ENCODE measurements at regions not wholly inside any gene's neighbourhood (a gene's known extent, or its start where the extent isn't known, plus 50 kb on each side); places are given as distances from the start of the nearest gene placed in this dataset.
"Not testable (repeated sequence)": the region's sequence is repeated elsewhere in the genome, so short reads cannot be mapped to it uniquely, and the experiment has no call there.

- no peak for DNase-seq
Observed at GRCh38 chr12:67046062-67046461, 223.1 kb upstream of the CAND1 start.

DNA sequence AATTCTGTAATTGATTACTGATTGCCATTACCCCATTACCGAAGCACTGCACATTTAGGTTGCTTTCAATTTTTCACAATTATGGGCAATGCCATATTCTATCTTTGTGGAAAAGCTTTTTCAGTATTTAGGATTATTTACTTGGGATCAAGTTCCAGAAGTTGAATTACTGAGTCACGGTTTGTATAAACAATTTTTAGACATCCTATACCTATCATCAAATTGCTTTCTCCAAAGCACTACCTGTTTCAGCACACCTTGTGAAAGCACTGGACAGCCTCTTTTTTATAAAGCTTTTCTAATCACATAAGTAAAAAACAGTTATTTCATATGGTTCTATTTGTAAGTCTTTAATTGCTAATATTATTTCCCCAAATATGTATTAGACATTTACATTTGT is 221.5 kb upstream of the CAND1 start:
- no peak for DNase-seq

DNA sequence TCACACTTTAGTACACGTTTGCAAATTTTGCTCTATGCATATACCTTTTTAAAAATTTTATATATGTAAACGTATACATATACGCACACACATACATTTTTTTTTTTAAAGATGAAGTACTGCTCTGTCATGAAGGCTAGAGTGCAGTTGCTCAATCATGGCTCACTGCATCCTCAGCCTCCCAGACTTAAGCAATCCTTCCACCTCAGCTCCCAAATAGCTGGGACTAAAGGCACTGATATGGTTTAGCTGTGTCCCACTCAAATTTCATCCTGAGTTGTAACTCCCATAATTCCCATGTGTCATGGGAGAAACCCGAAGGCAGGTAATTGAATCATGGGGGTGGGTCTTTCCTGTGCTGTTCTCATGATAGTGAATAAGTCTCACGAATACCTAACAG is 220.8 kb upstream of the CAND1 start:
- DNase-seq, result no peak

- DNase-seq, result not testable (repeated sequence)
Observed at GRCh38 chr12:67049199-67049598, 220.0 kb upstream of the CAND1 start.

- DNase-seq, result no peak
Observed at GRCh38 chr12:67052981-67053380, 216.2 kb upstream of the CAND1 start.

DNA sequence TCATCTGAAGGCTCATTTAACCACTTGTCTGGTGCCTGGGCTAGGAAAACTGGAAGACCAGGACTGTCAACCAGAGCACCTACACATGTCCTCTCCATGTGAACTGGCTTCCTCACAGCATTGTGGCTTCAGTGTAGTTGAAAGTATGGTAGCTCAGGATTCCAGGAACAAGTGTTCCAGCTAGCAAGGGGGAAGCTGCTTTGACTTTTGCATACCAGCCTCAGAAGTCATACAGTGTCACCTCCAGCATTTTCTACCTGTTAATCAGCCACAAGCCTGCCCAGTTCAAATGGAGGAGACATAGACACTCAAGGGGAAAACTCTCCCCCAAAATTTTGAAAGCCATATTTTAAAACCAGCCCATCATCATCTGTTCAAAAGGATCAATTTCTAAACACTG is 212.8 kb upstream of the CAND1 start:
- no peak for DNase-seq

DNA sequence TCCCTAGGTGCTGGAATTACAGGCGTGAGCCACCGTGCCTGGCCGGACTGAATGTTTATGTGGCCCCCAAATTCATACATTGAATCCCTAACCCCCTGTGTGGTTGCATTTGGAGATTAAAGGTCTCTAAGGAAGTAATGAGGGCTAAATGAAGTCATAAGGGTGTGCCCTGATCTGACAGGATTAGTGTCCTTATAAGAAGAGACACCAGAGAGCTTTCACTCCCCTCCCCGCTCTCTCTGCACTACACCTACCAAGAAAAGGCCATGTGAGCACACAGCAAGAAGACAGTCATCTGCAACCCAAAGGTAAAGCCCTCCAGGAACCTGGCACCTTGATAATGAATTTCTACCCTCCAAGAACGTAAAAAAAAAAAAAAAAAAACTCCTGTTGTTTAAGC is 212.1 kb upstream of the CAND1 start:
- DNase-seq, result no peak

DNA sequence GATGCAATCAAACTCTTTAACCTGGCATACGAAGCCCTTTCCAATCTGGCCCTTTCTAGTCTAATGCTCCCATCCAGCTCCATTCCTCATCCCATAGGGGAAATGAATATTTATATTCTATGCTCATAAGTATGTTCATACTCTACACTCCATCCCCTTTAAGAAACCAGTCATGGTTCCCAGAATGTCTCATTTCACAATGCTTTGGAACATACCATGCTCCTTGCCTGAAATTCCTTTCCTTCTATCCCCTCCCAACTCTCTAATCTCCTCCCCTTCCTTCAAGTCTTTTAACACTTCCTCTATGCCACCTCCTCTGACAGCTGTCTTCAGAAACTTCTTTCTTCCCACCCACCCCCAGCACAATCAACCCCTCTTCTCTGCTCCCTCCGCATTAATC is 207.0 kb upstream of the CAND1 start:
- DNase-seq, result no peak

GRCh38 chr12:67067453-67068203 is 201.5 kb upstream of the CAND1 start:
- no peak for DNase-seq

GRCh38 chr12:67068204-67068731 is 200.9 kb upstream of the CAND1 start:
- DNase-seq, result no peak

DNA sequence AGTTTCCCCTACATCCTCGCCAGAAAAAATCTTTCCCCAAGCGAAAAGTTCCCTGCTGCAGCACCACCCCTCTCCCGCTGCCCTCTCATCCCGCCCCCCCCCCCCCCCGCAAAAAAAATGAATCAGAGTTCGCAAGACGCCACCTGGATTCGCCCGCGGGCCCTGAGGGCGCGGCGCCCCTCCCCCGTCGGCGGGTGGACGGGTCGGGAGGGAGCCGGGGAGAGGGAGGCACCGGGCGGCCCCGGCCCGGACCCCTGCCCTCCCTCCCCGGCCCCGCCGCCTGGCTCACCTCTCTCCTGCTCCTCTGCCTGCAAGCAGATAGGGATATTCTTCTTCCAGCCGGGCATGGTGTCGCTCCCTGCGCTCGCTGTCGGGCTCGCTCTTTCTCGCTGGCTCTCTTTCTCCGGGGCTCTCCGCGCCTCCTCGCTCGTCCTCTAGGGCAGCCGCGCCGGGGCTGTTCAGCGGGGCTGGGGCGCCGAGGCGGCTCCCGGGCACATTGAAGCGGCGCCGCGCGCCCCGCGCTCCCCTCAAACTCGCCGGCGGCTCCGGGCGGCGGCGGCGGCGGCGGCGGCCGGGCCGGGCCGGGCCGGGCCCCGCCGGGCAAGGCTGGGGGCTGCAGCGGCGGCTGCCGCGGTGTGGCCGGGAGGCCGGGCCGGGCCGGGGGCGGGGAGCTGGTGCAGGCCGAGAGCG is 200.3 kb upstream of the CAND1 start:
- DNase-seq, result peak; percentile 34

DNA sequence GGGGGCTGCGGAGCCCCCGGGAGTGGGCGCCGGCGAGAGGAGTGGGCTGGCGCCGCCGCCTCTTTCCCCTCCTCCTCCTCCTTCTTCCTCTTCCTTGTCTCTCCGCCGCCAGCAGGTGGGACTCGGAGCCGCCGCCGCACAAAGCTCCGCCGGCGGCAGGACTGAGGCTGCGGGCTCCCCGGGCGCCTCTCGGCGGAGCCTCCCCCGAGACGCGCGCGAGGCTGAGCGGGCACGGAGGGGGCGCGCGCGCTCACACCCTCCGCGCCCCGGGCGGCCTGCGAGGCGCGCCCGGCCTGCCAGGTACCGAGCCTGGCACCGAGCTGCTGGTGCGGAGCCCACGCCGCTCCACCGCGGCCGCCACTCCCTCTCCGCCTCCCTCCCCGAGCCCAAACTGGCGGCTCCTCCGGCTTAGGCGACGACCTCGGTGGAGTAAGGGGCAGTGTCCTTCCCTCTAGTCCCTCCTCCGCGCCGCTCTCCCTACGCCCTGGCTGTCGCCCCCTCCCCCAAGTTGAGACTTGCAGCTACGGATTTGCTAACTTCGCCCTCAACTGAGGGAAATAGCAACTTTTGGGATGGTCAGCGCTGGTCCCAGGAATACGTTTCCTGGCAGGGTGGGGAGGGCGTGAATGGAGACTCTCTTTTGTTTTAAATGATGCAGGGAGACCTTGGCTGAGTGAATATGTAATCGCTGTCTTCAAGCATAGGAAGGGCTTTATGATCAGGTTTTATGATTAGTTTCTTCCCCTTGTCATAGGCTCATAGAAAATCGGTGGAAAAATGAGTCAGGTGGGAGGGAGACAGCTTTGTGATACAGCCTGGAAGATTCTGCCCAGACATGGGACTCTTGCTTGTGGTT is 199.5 kb upstream of the CAND1 start:
- peak; percentile 22 for DNase-seq

DNA sequence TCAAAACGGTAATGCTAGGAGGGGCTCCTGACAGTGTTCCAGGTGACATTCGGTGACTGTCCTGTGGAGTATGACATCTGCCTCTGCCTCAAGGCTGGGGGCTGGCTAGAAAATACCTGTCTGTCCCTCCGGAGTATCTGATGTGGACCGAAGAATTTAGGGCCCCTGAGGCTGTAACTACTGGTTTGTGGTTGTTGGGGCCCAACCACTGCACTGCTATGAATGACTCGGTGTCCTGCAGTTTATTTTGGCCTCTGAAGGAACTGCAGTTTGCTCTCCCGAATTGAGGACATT is 198.9 kb upstream of the CAND1 start:
- no peak for DNase-seq

DNA sequence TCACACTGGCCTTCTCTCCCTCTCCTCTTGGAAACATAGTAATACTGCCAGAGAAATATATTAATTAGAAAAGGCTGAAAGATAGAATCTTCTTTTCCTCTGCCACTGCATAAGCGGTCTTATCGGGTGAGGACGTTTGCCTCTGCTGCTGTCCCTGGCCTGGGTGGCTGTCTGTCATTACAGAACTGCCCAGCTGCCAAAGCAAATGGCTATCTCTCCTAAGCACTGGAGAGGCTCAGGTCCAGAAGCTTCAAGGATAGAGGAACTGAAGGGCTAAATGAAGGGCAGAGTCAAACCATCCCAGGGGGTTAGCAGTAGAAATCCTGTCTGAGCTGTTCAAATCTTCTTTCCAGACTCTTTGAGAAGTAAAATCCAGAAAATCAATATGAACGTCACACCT is 198.6 kb upstream of the CAND1 start:
- no peak for DNase-seq

DNA sequence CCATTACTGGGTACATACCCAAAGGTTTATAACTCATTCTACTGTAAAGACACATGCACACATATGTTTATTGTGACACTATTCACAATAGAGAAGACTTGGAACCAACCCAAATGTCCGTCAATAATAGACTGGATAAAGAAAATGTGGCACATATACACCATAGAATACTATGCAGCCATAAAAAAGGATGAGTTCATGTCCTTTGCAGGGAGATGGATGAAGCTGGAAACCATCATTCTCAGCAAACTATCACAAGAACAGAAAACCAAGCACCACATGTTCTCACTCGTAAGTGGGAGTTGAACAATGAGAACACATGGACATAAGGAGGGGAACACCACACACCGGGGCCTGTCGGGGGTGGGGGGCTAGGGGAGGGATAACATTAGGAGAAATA is 196.9 kb upstream of the CAND1 start:
- DNase-seq, result not testable (repeated sequence)

GRCh38 chr12:67073336-67073735 is 195.8 kb upstream of the CAND1 start:
- no peak for DNase-seq

DNA sequence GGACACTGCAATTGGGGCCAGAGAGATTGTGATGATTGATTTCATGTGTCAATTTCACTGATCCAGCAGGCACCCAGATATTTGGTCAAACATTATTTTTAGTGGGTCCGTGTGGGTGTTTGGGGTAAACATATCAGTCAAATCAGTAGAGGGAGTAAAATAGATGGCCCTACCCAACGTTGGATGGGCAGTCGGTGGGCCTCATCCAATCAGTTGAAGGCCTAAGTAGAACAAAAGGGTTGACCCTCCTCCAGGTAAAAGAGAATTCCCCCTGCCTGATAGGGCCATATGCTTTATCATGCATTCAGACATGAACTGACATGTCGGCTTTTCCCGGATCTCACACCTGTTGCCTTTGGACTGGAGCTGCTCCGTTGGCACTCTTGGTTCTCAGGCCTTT is 195.1 kb upstream of the CAND1 start:
- DNase-seq, result no peak

GRCh38 chr12:67077617-67078016 is 191.5 kb upstream of the CAND1 start:
- DNase-seq, result no peak

DNA sequence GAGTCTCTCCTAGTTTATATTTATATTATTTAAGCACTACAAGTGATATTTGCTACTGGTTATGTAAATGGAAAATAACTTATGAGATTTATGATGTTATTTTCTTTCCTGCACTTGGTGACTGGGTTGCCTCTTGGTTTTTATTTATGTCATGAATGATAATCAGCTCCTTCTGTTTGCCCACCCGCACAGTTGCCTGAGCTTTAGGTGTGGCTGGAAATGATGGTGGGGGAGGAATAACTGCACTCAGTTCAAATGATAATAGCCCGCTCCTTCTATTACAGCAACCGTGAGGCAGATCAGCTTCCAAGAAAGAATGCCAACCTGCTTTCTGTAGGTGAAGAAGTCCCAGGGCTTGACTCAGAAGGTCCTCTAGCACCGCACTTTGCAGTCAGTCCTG is 190.2 kb upstream of the CAND1 start:
- DNase-seq, result no peak

DNA sequence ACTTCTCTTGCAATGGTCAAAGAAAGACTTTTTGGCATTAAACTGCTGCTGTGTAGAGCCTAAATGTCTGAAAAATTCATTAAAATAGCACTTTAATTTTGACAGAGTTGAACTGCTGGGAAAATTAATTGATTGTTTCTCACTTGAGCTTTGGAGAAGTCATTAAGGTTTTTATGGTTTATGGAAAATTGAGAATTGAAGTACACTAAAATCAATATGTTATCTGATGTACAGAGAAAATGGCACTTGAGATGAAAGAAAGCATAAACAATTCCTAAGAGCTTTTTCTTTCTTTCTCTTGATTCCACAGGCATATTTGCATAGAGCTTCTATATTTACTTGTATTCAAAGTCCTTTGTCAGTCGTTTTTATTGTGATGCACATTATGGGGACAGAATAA is 188.5 kb upstream of the CAND1 start:
- no peak for DNase-seq

- DNase-seq, result no peak
Observed at GRCh38 chr12:67082221-67082620, 186.9 kb upstream of the CAND1 start.

DNA sequence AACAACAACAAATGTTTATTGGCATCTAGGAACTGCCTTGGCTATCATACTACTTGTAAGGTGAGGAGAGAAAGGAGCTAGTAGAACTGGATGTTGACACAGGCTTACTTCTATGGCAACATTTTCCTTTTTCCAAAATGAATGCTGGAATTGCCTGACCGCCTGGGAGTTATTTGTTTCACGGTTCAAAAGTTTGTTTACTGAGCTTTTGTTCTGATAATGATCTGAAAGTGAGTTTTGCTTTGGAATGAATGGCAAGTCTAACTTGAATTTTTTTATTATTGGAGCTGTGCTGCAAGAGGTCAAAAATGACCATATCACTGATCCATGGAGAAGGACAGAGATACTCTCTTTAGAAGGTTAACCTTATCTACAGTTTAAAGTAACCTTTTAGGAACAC is 183.5 kb upstream of the CAND1 start:
- DNase-seq, result no peak

- DNase-seq, result no peak
Observed at GRCh38 chr12:67086116-67086515, 183.0 kb upstream of the CAND1 start.

All from 8988T (cell line).